PFSK-1 (cell line): ENCODE measurements at regions not wholly inside any gene's neighbourhood (a gene's known extent, or its start where the extent isn't known, plus 50 kb on each side); places are given as distances from the start of the nearest gene placed in this dataset.

Source experiments
- FOXP2 ChIP-seq: optimal IDR thresholded peaks from 2 replicates; pipeline ENCODE3; 2011; ENCODE audit warnings: borderline replicate concordance, control low read depth, inconsistent platforms; ENCODE audit not compliant: insufficient read depth; ENCODE audit errors: extremely low read length, extremely low read depth
- POLR2AphosphoS5 ChIP-seq: IDR thresholded peaks from 2 replicates; pipeline ENCODE4 v1.6.1; 2012; ENCODE audit warnings: low read depth, mild to moderate bottlenecking, control low read depth, low read length, moderate library complexity
- TAF1 ChIP-seq: IDR thresholded peaks from 2 replicates; pipeline ENCODE4 v1.6.1; 2012; ENCODE audit warnings: low read length, control low read depth, borderline replicate concordance; ENCODE audit not compliant: insufficient read depth
- TF ChIP-seq, protein P1 (sequence below), 2 experiments: IDR thresholded peaks; 2 replicates each; pipeline versions ENCODE4 v1.6.1 to v1.8.0; 2011 to 2012; ENCODE audit warnings: low read depth in 2 of 2, low read length in 2 of 2, control low read depth in 1 of 2, inconsistent platforms in 1 of 2, mild to moderate bottlenecking in 1 of 2, moderate library complexity in 1 of 2; ENCODE audit not compliant: insufficient read depth in 1 of 2

DNA sequence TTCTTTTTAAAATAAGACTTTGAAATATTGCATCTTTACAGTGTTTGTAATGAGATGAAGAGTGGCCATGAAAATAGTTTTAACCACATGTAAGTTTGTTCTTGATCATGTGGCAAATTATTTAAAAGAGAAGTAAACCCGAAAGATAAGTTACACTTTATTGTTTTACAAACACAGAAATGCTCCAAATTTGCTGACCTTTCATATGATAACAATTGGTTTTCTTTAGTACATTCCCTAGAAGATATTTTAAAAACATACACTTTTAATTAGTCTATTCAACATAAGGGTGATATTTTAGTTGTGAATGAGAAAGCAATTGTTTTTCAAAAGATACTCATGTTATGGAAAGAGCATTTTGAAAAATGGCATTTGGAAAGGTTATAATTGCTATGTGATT is 287.7 kb downstream of the PSAT1 start:
- no peak for TF ChIP-seq TAF1
- no peak for TF ChIP-seq POLR2AphosphoS5
- TF ChIP-seq, protein P1, sequence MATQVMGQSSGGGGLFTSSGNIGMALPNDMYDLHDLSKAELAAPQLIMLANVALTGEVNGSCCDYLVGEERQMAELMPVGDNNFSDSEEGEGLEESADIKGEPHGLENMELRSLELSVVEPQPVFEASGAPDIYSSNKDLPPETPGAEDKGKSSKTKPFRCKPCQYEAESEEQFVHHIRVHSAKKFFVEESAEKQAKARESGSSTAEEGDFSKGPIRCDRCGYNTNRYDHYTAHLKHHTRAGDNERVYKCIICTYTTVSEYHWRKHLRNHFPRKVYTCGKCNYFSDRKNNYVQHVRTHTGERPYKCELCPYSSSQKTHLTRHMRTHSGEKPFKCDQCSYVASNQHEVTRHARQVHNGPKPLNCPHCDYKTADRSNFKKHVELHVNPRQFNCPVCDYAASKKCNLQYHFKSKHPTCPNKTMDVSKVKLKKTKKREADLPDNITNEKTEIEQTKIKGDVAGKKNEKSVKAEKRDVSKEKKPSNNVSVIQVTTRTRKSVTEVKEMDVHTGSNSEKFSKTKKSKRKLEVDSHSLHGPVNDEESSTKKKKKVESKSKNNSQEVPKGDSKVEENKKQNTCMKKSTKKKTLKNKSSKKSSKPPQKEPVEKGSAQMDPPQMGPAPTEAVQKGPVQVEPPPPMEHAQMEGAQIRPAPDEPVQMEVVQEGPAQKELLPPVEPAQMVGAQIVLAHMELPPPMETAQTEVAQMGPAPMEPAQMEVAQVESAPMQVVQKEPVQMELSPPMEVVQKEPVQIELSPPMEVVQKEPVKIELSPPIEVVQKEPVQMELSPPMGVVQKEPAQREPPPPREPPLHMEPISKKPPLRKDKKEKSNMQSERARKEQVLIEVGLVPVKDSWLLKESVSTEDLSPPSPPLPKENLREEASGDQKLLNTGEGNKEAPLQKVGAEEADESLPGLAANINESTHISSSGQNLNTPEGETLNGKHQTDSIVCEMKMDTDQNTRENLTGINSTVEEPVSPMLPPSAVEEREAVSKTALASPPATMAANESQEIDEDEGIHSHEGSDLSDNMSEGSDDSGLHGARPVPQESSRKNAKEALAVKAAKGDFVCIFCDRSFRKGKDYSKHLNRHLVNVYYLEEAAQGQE (IDR thresholded peaks at IDR 0.05; ENCODE audit: insufficient read depth in 1 of 2, low read depth in 2 of 2, low read length in 2 of 2) = no peak
- TF ChIP-seq FOXP2 = no peak
